HG03460 (cell line): ENCODE measurements at regions not wholly inside any gene's neighbourhood (a gene's known extent, or its start where the extent isn't known, plus 50 kb on each side); places are given as distances from the start of the nearest gene placed in this dataset.
"Not testable (repeated sequence)": the region's sequence is repeated elsewhere in the genome, so short reads cannot be mapped to it uniquely, and the experiment has no call there.

ENCODE experiments used
- ATAC-seq: cut with Tn5 transposase; IDR thresholded peaks from one replicate; pipeline ENCODE4 v1.9.1; 2021; ENCODE audit not compliant: unreplicated experiment

- ATAC-seq: no peak
Measured at GRCh38 chr13:65264066-65264465, 1966.1 kb downstream of the PCDH9 start.

- ATAC-seq: no peak
Measured at GRCh38 chr13:65260946-65261891, 1968.9 kb downstream of the PCDH9 start.

GRCh38 chr13:65240773-65241172 lies 1989.4 kb downstream of the PCDH9 start:
- ATAC-seq: no peak

GRCh38 chr13:65236841-65237418 lies 1993.2 kb downstream of the PCDH9 start:
- no peak for ATAC-seq

GRCh38 chr13:65217471-65217995 lies 2012.6 kb downstream of the PCDH9 start:
- ATAC-seq: no peak

- not testable (repeated sequence) for ATAC-seq
Measured at GRCh38 chr13:65202845-65203244, 2027.3 kb downstream of the PCDH9 start.

GRCh38 chr13:65188721-65189120 lies 2041.4 kb downstream of the PCDH9 start:
- ATAC-seq: no peak

GRCh38 chr13:65168026-65168425 lies 2062.1 kb downstream of the PCDH9 start:
- no peak for ATAC-seq

- no peak for ATAC-seq
Measured at GRCh38 chr13:65166675-65167074, 2063.5 kb downstream of the PCDH9 start.

- no peak for ATAC-seq
Measured at GRCh38 chr13:65159803-65160202, 2070.3 kb downstream of the PCDH9 start.

- no peak for ATAC-seq
Measured at GRCh38 chr13:65155861-65156260, 2074.3 kb downstream of the PCDH9 start.

- no peak for ATAC-seq
Measured at GRCh38 chr13:65154661-65155447, 2075.3 kb downstream of the PCDH9 start.

GRCh38 chr13:65149687-65150086 lies 2080.4 kb downstream of the PCDH9 start:
- ATAC-seq: no peak

- no peak for ATAC-seq
Measured at GRCh38 chr13:65143920-65144319, 2086.2 kb downstream of the PCDH9 start.

GRCh38 chr13:65133094-65133493 lies 2097.0 kb downstream of the PCDH9 start:
- ATAC-seq: no peak

GRCh38 chr13:65125236-65125635 lies 2104.9 kb downstream of the PCDH9 start:
- ATAC-seq: no peak

GRCh38 chr13:65112531-65112941 lies 2117.6 kb downstream of the PCDH9 start:
- no peak for ATAC-seq

GRCh38 chr13:65112123-65112522 lies 2118.0 kb downstream of the PCDH9 start:
- no peak for ATAC-seq

GRCh38 chr13:65111223-65111622 lies 2118.9 kb downstream of the PCDH9 start:
- ATAC-seq: no peak

- ATAC-seq: not testable (repeated sequence)
Measured at GRCh38 chr13:65104436-65104835, 2125.7 kb downstream of the PCDH9 start.

GRCh38 chr13:65103351-65103750 lies 2126.8 kb downstream of the PCDH9 start:
- ATAC-seq: no peak
